Fibroblast of villous mesenchyme (primary cell): ENCODE measurements at regions not wholly inside any gene's neighbourhood (a gene's known extent, or its start where the extent isn't known, plus 50 kb on each side); places are given as distances from the start of the nearest gene placed in this dataset.

Experiments
- DNase-seq: peaks from one replicate; pipeline ENCODE4 v3.0.0-alpha.2; 2010; ENCODE audit warnings: low read depth
- H3K4me3 ChIP-seq: 2 replicates; pipeline ENCODE4 v1.5.1; 2011; ENCODE audit warnings: low read depth, mild to moderate bottlenecking, low read length
- CTCF ChIP-seq: IDR thresholded peaks from 2 replicates; pipeline ENCODE4 v1.5.1; 2012; ENCODE audit warnings: low read depth, mild to moderate bottlenecking, low read length; ENCODE audit not compliant: insufficient read depth

- no peak for TF ChIP-seq CTCF
- H3K4me3 ChIP-seq, result no peak overlapping the region
- DNase-seq, result no peak
These were observed 184.3 kb upstream of the TACR3 start for GRCh38 chr4:103904123-103904522.

- H3K4me3 ChIP-seq, result no peak overlapping the region
- no peak for DNase-seq
- no peak for TF ChIP-seq CTCF
These were observed 182.9 kb upstream of the TACR3 start for GRCh38 chr4:103902730-103903129.

GRCh38 chr4:103895876-103896465 lies 176.2 kb upstream of the TACR3 start:
- no peak for DNase-seq
- no peak for TF ChIP-seq CTCF
- H3K4me3 ChIP-seq, result no peak overlapping the region

GRCh38 chr4:103892586-103892985 lies 172.8 kb upstream of the TACR3 start:
- DNase-seq, result no peak
- no peak overlapping the region for H3K4me3 ChIP-seq
- TF ChIP-seq CTCF, result no peak

- no peak overlapping the region for H3K4me3 ChIP-seq
- no peak for DNase-seq
- no peak for TF ChIP-seq CTCF
These were observed 167.4 kb upstream of the TACR3 start for GRCh38 chr4:103887191-103887590.

GRCh38 chr4:103885152-103885551 lies 165.4 kb upstream of the TACR3 start:
- no peak overlapping the region for H3K4me3 ChIP-seq
- no peak for TF ChIP-seq CTCF
- DNase-seq, result no peak

- no peak for TF ChIP-seq CTCF
- no peak overlapping the region for H3K4me3 ChIP-seq
- DNase-seq, result no peak
These were observed 147.5 kb upstream of the TACR3 start for GRCh38 chr4:103867311-103867710.
